Pancreas (tissue), 10 donors: ENCODE measurements at regions not wholly inside any gene's neighbourhood (a gene's known extent, or its start where the extent isn't known, plus 50 kb on each side); places are given as distances from the start of the nearest gene placed in this dataset.

ENCODE experiments used
- ATAC-seq, 4 donors: fragments of 200-7000 bp; cut with Tn5 transposase; one replicate each; pipeline versions ENCODE4 v1.8.0 to v1.9.1; 2020; ENCODE audit warnings: mild to moderate bottlenecking in 4 of 4, moderate library complexity in 4 of 4
- DNase-seq, 6 donors: peaks; one replicate each; pipeline ENCODE4 v3.0.0-alpha.2; 2020
- FAIRE-seq: peaks from 2 replicates; lab custom pipeline; 2012; peaks lifted over from hg19 to GRCh38; lab: Jason Lieb, UNC
- H3K27ac ChIP-seq, 4 donors: fragments of 200-600 bp; sonication (generic); 1 replicate in 3 of 4; 2 replicates in 1 of 4; pipeline versions ENCODE4 v1.5.0 to v1.8.0; 2020
- H3K27me3 ChIP-seq, 4 donors: fragments of 200-600 bp; one replicate each; pipeline ENCODE4 v1.8.0; 2021
- H3K36me3 ChIP-seq, 3 donors: fragments of 200-600 bp; sonication (generic) in 1 of 3; one replicate each; pipeline versions ENCODE4 v1.5.0 to v1.8.0; 2020 to 2021
- H3K4me1 ChIP-seq, 3 donors: fragments of 200-600 bp; one replicate each; pipeline ENCODE4 v1.8.0; 2021
- H3K4me3 ChIP-seq, 4 donors: fragments of 200-600 bp; sonication (generic) in 2 of 4; one replicate each; pipeline versions ENCODE4 v1.5.0 to v1.8.0; 2020 to 2021
- H3K9me3 ChIP-seq, 4 donors: fragments of 200-600 bp; one replicate each; pipeline ENCODE4 v1.8.0; 2021
- WGBS, 2 donors: extraction: QIAGEN DNeasy Blood & Tissue Kit; methylation state at CpG; one replicate each; pipeline ENCODE4 v1.1.7; 2013; 5-methylcytosine and 5-hydroxymethylcytosine counted together
- intact Hi-C, 3 donors: fragments of 100-400 bp; cut with DNase I; formaldehyde crosslinking; loops; one replicate each; pipeline versions ENCODE4 v1.11.1 to v1.14.2; 2022
- TF ChIP-seq, protein P1 (sequence below), 4 donors: fragments of 200-600 bp; sonication (generic) in 3 of 4; IDR thresholded peaks; one replicate each; pipeline versions ENCODE4 v1.5.0 to v1.8.0; 2021; ENCODE audit warnings: antibody characterized with exemption in 4 of 4
- donor health status: healthy with polysubstance abuse.
- donor health status: DM: no; HTN: no; CAD: no; lungs with moderate emphysema.
- donor health status: DM: no; HTN: no; CAD: no.
- donor health status: control.
- donor health status: control.
- donor health status: Bipolar disorder and iron deficiency.
- donor health status: DM: yes; HTN: yes; CAD: no.
- donor health status: DM: no; HTN: no; CAD: no.
- donor health status: DM: no; HTN: no; CAD: no.
- donor health status: DM: yes; HTN: yes; CAD: no.

DNA sequence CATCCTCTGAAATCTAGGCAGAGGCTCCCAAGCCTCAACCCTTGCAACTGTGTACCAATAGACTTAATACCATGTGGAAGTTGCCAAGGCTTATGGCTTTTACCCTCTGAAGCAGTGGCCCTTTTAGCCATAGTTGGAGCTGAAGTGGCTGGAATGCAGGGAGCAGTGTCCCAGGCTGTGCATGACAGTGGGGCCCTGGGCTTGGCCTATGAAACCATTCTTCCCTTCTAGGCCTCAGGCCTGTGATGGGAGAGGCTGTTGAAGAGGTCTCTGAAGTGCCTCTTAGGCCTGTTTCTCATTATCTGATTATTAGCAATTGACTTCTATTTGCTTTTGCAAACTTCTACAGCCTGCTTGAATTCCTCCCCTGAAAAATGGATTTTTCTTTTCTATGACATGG lies 612.7 kb upstream of the ZWINT start:
- ATAC-seq: no peak
- intact Hi-C loops: no loop called here
- no peak overlapping the region for H3K27ac ChIP-seq
- TF ChIP-seq, protein P1, sequence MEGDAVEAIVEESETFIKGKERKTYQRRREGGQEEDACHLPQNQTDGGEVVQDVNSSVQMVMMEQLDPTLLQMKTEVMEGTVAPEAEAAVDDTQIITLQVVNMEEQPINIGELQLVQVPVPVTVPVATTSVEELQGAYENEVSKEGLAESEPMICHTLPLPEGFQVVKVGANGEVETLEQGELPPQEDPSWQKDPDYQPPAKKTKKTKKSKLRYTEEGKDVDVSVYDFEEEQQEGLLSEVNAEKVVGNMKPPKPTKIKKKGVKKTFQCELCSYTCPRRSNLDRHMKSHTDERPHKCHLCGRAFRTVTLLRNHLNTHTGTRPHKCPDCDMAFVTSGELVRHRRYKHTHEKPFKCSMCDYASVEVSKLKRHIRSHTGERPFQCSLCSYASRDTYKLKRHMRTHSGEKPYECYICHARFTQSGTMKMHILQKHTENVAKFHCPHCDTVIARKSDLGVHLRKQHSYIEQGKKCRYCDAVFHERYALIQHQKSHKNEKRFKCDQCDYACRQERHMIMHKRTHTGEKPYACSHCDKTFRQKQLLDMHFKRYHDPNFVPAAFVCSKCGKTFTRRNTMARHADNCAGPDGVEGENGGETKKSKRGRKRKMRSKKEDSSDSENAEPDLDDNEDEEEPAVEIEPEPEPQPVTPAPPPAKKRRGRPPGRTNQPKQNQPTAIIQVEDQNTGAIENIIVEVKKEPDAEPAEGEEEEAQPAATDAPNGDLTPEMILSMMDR (IDR thresholded peaks at IDR 0.05): no peak
- H3K4me1 ChIP-seq: no peaks in the 10 kb centered on the region
- no peaks in the 10 kb centered on the region for H3K9me3 ChIP-seq
- FAIRE-seq: no peak
- DNase-seq: no peak
- no peak overlapping the region for H3K4me3 ChIP-seq
- no peaks in the 10 kb centered on the region for H3K27me3 ChIP-seq
- H3K36me3 ChIP-seq: no peaks in the 10 kb centered on the region

- no peaks in the 10 kb centered on the region for H3K27me3 ChIP-seq
- intact Hi-C loops: no loop called here
- TF ChIP-seq, protein P1 (IDR thresholded peaks at IDR 0.05): no peak
- DNase-seq: no peak
- no peaks in the 10 kb centered on the region for H3K36me3 ChIP-seq
- ATAC-seq: no peak
- 41 to 54% methylated on average over 2 of the region's 2 CpGs for WGBS, 2 donors
- H3K4me1 ChIP-seq: no peaks in the 10 kb centered on the region
- no peak overlapping the region for H3K4me3 ChIP-seq
- H3K27ac ChIP-seq: no peak overlapping the region
- no peak for FAIRE-seq
- H3K9me3 ChIP-seq: no peaks in the 10 kb centered on the region
Observed at GRCh38 chr10:56943221-56943755, 582.2 kb upstream of the ZWINT start.

GRCh38 chr10:56934515-56934914 lies 573.5 kb upstream of the ZWINT start:
- intact Hi-C loops: no loop called here
- FAIRE-seq (no peak), ATAC-seq (no peak), DNase-seq (no peak)
- no peaks in the 10 kb centered on the region for H3K4me1 ChIP-seq
- H3K4me3 ChIP-seq: no peak overlapping the region
- TF ChIP-seq, protein P1 (IDR thresholded peaks at IDR 0.05): no peak
- H3K27me3 ChIP-seq: no peaks in the 10 kb centered on the region
- H3K36me3 ChIP-seq: no peaks in the 10 kb centered on the region
- no peaks in the 10 kb centered on the region for H3K9me3 ChIP-seq
- 47 to 62% methylated on average over 4 of the region's 4 CpGs for WGBS, 2 donors
- H3K27ac ChIP-seq: no peak overlapping the region

- TF ChIP-seq, protein P1 (IDR thresholded peaks at IDR 0.05): no peak
- DNase-seq (no peak), FAIRE-seq (no peak), ATAC-seq (no peak)
- WGBS, 2 donors: 41 to 73% methylated on average over 1 of the region's 1 CpG
- no peaks in the 10 kb centered on the region for H3K27me3 ChIP-seq
- no peaks in the 10 kb centered on the region for H3K9me3 ChIP-seq
- intact Hi-C loops: no loop called here
- H3K4me1 ChIP-seq: no peaks in the 10 kb centered on the region
- no peaks in the 10 kb centered on the region for H3K36me3 ChIP-seq
- H3K4me3 ChIP-seq: no peak overlapping the region
- no peak overlapping the region for H3K27ac ChIP-seq
Observed at GRCh38 chr10:56928714-56929113, 567.7 kb upstream of the ZWINT start.

- FAIRE-seq (no peak), ATAC-seq (no peak), DNase-seq (no peak)
- Histone ChIP-seq H3K4me1 (no peaks in the 10 kb centered on the region), H3K9me3 (no peaks in the 10 kb centered on the region), H3K36me3 (no peaks in the 10 kb centered on the region), H3K4me3 (no peak overlapping the region), H3K27me3 (no peaks in the 10 kb centered on the region), H3K27ac (no peak overlapping the region)
- 54 to 67% methylated on average over 2 of the region's 2 CpGs for WGBS, 2 donors
- intact Hi-C loops: no loop called here
- TF ChIP-seq, protein P1 (IDR thresholded peaks at IDR 0.05): no peak
Observed at GRCh38 chr10:56927701-56928100, 566.6 kb upstream of the ZWINT start.
